GM21576 (cell line): ENCODE measurements at regions not wholly inside any gene's neighbourhood (a gene's known extent, or its start where the extent isn't known, plus 50 kb on each side); places are given as distances from the start of the nearest gene placed in this dataset.
"Not testable (repeated sequence)": the region's sequence is repeated elsewhere in the genome, so short reads cannot be mapped to it uniquely, and the experiment has no call there.

Source experiments
- ATAC-seq: cut with Tn5 transposase; IDR thresholded peaks from one replicate; pipeline ENCODE4 v1.9.1; 2021; ENCODE audit warnings: mild to moderate bottlenecking, moderate library complexity; ENCODE audit not compliant: unreplicated experiment

GRCh38 chr2:167844714-167845530, 402.5 kb downstream of the STK39 start:
- no peak for ATAC-seq

- no peak for ATAC-seq
Observed at GRCh38 chr2:167843657-167844056, 403.7 kb downstream of the STK39 start.

- no peak for ATAC-seq
Observed at GRCh38 chr2:167843217-167843616, 404.2 kb downstream of the STK39 start.

GRCh38 chr2:167842047-167842446, 405.3 kb downstream of the STK39 start:
- ATAC-seq, result no peak

GRCh38 chr2:167835290-167835689, 412.1 kb downstream of the STK39 start:
- not testable (repeated sequence) for ATAC-seq

- no peak for ATAC-seq
Observed at GRCh38 chr2:167834707-167835106, 412.7 kb downstream of the STK39 start.

- no peak for ATAC-seq
Observed at GRCh38 chr2:167833294-167833693, 414.1 kb downstream of the STK39 start.

GRCh38 chr2:167832868-167833287, 414.5 kb downstream of the STK39 start:
- no peak for ATAC-seq

- ATAC-seq, result no peak
Observed at GRCh38 chr2:167827352-167828097, 419.9 kb downstream of the STK39 start.

- no peak for ATAC-seq
Observed at GRCh38 chr2:167826906-167827305, 420.5 kb downstream of the STK39 start.

- no peak for ATAC-seq
Observed at GRCh38 chr2:167825664-167826063, 421.7 kb downstream of the STK39 start.

GRCh38 chr2:167822690-167823465, 424.5 kb downstream of the STK39 start:
- no peak for ATAC-seq

- no peak for ATAC-seq
Observed at GRCh38 chr2:167820488-167820887, 426.9 kb downstream of the STK39 start.

- no peak for ATAC-seq
Observed at GRCh38 chr2:167818521-167818920, 428.9 kb downstream of the STK39 start.

- ATAC-seq, result no peak
Observed at GRCh38 chr2:167817908-167818307, 429.5 kb downstream of the STK39 start.

GRCh38 chr2:167817422-167817821, 430.0 kb downstream of the STK39 start:
- no peak for ATAC-seq

GRCh38 chr2:167816874-167817290, 430.5 kb downstream of the STK39 start:
- ATAC-seq, result no peak

GRCh38 chr2:167814881-167815718, 432.3 kb downstream of the STK39 start:
- ATAC-seq, result no peak

GRCh38 chr2:167814482-167814880, 432.9 kb downstream of the STK39 start:
- ATAC-seq, result not testable (repeated sequence)

GRCh38 chr2:167809799-167810198, 437.6 kb downstream of the STK39 start:
- ATAC-seq, result not testable (repeated sequence)
